ENCODE measurements at regions not wholly inside any gene's neighbourhood (a gene's known extent, or its start where the extent isn't known, plus 50 kb on each side); places are given as distances from the start of the nearest gene placed in this dataset.

DNA sequence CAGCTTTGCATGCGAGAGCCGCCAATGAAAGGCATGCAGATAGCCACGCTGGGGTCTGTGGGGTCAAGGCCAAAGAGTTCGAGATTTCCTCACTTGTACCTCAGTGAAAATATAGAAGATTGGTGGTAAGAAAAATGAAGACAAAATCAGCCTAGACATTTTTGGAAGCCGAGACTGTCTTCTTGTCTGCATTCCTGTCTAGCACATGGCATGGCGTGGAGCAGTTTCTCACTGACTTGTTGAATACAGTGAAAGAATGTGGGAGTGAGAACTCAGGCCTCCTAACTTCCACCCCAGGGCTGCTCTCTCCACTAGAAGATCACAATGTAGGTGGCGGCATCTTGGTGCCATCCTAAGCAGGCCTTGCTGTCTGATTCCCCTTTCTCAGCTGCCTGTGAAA is 740.8 kb upstream of the HS6ST1 start:
- DNase-seq, result no peak

DNA sequence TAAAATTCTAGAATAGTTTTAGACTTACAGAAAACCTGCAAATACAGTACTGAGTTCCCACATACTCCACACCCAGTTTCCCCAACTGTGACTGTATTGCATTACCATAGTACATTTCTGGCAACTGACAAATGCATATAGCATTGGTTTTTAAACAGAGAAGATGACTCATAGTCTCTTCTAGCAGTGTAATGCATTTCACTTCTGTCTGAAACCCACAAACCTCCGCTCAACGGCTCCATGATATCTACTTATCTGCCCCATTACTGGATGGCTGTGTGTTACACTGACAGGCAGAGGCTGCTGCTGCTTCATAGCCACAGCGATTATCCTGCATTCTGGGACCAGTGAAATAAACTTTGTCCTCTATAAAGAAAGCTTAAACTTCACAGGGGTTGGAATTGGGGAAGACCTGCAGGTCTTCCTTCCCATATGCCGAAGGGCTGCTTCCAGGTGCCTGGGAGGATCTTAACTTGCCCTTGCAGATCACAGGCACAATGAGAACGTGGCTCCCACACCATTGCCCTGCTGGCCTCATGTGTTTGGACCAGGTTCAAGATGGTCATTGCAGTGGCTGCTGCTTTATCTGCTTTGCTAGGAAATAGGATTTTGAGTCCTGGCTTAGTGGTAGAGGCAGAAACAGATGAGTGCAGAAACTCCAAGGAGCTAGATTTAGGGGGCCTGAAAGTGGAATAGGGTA is 742.6 kb upstream of the HS6ST1 start:
- no peak for DNase-seq

DNA sequence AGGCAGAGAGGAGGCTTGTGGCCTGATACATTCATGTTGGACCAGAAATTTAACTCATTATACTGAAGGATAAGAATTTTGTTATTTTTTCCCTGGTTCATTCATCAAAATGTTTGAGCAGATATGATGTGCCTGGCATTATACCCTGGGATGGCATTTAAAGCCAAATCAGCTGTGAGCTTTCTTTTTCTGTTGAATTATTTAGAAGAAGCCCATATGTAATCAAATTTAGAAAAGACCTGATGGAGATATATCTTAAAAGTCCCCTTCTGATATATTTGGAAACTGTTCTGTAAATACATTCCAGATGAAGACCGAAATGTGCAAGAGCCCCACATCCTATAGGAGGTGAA is 743.1 kb upstream of the HS6ST1 start:
- DNase-seq, result no peak

DNA sequence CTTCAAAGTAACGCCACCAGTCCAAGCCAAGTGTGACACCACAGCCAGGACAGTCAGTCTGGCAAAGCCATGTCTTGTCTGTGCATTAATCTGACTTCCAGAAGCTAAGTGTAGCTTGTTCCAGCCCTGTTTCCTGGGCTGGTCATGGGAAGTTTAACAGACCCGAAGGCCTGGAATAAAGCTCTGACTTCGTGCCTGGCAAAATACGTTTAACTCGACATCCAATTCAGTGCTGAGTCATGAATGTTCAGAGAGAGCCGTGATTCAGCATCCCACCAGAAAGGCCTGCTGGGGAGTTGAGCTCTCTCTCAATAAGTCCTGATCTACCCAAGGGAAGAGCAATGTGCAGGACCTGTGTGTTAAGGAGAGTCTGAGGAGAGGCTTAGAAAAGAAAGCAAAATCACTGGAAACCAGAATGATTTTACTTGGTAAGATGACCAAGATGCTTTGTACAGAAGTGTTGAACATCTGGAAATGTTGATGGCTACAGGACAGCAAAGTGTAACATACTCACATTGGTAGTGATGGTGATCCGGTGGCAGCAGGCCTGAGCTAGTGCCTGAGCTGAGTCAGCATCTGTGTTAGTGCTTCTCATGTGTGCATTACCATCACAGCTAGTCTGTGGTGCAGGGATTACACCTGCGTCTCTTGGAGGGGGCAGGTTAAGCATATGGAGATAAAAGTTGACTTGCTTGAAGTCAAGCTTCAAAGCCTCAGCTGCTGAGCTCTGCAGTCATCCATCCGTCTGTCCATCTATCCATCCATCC is 743.7 kb upstream of the HS6ST1 start:
- DNase-seq, result no peak

DNA sequence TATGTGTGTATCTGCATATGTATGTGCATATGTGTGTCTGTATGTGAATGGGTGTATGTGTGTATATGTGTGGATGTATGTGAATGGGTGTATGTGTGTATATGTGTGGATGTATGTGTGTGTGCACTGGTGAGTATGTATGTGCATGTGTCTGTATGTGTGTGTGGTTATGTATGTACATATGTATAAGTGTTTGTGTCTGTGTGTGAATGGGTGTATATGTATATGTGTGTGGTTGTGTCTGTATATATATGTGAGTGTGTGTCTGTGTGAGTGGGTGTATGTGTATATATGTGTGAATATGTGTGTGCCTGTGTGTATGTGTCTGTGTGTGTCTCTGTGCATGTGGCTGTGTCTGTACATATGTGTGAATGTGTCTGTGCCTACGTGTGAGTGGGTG is 748.4 kb upstream of the HS6ST1 start:
- no peak for DNase-seq

DNA sequence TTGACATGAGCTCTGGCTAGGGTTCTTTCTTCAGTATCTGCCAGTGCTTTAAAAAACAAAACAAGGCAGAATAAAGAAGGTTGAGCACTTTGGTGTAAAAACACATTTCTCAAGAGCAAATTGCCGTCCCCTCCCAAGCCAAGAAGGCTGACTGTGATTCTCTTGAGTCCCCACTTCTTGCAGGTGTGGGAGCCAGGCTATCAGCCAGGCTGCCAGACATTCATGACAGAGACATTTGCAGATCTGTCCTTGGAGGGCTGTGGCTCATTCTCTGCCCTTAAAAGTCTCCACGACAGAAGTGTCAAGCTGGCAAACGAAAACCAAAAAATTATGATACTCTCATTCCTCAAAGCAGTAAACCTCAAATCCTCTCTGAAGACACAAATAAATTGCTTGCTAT is 749.3 kb upstream of the HS6ST1 start:
- no peak for DNase-seq

DNA sequence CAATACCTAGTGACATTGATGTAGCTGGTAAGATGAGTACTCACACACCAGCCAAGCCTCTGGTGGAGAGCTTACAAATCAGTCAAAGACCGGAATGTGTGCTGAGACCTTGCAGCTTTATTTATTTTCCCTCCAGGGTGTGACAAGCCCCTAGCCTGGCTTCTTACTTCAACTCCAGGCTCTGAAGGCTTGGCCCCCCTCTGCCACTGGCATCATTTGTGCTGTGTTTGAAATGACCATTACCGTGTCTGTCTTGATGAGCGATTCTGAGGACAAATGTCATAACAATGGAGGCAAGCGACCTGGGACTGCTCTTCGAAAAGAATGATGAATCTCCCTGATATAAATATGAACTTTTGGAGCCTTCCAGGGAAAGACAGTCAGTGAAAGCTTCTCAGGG is 749.9 kb upstream of the HS6ST1 start:
- no peak for DNase-seq

DNA sequence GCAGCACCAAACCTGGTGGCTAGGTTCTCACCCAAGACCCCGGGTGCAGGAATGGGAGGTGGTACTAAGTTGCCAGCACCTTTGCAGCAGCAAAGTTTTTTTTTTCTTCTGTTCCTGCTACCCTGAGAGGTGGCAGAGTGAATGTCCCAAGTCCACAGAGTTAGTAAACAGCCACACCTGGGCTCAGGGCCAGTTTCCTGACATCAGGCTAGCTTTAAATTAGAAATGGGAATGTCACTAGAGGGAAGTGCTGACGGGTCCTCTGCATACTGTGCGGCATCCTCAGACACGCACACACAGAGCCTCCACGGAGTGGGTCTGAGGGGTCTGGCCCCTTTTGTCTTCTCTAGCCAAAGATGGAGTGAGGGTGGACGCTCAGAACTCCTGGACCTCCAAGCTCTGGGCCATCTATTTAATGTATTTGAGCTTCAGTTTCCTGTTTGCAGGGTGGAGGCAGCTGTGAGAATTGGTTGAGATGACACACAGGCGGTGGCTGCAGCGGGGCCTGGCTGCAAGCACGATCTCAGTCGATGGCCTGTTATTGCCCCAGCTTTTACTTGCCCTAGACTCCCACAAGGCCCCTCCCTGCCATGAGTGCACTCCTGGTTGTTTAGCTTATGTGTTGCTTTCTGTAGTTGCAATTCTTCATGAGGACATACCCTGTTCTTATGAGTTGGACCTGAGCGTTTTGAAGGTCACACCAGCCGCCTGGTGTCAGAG is 751.4 kb upstream of the HS6ST1 start:
- no peak for DNase-seq

DNA sequence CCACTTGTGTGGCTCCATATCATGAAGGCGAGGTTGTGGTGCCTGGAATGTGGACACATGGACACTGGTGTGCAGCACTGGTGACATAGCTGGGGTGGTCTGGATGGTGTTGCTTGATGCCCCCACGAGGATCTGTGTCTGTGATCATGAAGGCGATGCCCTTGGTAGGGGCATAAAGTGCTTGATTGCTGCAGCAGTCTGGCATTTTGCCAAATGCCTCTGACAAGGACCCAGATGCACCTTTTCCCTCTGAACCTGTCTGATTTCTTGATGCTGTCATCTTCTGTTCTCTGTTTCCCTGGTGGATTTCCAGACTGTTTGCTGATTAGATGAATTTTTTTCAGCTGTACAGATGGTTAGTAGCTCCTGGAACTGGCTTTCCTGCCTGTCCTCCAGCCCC is 752.0 kb upstream of the HS6ST1 start:
- no peak for DNase-seq

DNA sequence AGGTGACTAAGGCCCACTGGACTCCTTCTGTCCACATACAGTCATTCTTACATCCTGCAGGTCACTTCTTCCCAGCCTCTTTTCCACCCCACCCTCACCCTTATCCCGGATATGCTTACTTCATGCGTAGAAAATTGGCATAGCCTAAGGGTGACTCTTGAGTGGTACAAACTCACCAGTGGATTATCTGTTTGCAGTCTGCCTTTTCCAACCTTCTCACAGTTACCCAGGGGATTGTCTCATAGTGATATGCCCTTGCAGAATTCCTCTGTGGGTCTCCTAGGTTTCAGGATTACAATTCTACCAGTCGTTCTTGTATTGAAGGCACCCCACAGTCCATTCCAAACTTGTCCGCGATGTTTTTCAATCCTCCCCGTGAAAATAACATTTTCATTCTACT is 752.9 kb upstream of the HS6ST1 start:
- DNase-seq, result no peak

DNA sequence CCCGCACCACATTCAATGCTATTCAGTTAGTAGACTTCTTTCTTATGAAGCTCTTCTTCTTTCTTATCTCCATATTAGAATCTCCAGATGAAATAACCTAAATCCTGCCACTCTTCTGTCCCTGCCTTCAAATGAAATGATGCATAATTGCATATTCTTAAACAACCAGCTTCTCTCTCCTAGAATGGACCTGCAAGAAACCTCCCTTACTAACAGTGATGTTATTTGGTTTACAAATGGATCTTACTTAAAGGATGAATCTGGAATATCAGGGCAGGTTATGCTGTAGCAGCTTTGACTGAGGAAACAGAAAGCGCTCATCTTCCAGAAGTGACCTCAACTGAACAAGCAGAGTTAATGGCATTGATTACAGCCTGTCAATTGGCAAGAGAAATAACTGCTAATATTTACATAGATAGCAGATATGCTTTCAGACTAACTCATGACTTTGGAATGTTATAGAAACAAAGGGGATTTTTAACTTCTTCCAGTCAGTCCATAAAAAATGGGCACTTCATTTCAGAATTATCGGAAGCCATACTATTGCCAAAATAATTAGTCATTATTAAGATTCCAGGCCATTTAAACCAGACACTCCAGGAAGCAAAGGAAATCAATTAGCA is 755.7 kb upstream of the HS6ST1 start:
- DNase-seq, result no peak

DNA sequence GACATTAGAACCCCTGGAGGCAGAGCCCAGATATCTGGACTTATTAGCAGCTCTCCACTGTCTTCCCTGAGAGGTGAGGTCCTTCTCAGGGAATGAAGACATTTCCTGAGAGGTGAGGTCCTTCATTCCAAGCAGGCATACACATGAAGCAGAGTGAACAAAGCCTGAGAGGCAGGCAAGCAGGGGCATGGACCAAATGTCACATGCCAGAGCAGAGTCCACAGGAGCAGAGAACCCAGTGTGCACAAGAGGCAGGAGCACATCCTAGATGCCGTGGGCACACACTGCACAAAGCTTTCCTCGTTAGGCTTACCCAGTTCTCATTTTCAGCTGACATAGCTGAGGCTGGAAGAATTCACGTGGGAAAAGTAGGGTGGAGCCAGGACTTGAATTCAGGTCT is 759.9 kb upstream of the HS6ST1 start:
- DNase-seq, result no peak

DNA sequence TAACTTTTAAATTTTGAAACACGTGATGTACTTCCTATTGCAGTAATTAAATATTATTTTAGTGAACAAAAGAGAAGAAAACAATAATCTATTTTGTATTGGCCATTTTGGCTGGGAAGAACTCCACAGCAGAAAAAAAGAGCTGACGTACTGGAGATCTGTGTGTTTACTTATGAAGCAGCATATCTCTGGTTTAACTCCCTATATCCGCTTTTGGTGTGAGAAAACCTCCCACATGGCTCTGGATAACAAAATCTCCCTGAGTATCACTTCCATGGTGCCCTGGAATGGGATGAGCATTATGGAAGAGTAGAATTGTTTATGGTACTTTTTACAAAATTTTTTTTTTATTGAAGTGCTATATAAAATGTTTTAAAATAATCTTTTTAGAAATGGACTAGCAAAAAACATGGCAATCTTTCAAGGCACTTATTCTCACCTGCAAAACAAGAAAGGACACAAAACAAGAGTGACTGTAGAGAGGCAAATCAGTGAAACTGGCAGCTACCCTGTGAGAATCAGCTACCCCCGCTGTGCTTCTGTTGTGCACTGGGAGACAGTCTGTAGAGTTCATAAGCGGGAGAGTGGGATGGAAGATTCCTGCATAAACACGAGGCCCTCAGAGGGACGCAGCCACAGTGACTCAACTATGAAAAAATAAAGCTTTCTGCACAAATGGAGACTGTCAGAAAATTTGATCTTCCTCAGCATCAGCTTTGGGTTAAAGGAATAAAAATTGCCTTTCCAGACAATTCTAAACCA is 762.2 kb upstream of the HS6ST1 start:
- no peak for DNase-seq

DNA sequence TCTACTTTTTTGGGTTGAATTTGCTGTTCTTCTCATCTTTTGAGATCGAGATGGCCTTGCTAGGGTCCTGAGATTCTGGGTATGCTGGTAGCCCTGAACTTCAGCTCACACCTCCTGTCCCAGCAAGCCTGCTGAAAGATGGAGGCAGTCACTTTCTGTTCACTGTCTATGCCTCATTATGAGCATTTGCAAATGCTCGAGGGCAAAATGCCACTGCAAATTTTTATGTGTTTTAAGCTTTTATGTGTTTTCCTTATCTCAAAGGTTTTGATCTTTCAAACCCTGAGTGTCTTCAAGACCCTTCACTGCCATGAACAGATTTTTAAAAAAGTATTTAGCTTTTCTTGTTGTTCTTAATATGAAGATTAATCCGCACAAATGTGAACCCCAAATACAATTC is 766.7 kb upstream of the HS6ST1 start:
- DNase-seq, result no peak

DNA sequence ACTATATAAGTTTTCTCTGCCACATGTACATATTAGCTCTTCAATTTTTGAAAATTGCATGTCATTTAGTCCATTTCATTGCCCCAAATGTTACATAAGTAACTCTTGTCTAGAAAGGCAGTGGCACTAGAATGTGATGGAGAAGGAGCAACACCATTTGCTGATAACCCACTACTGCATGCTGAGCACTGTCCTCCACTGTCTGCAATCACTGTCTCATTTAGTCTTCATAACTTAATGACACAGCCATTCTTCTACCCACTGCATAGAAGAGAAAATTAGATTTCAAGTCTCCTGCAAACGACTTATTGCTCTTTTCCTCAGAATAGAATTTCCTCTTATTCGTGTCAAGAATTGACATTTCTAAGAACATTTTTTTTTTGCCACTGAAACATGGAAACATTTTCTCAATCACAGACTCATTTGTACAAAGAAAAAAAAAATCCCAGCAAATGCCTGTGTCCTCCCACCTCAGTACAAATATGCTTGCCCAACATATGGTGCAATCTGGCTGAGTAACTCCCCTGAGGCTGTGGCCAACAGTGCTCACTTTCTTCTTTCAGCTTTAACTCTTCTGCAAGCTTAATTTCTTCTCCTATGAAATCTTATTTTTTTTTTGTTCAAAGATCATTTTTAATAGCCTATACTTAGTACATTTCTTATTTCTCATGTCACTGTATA is 768.6 kb upstream of the HS6ST1 start:
- no peak for DNase-seq

DNA sequence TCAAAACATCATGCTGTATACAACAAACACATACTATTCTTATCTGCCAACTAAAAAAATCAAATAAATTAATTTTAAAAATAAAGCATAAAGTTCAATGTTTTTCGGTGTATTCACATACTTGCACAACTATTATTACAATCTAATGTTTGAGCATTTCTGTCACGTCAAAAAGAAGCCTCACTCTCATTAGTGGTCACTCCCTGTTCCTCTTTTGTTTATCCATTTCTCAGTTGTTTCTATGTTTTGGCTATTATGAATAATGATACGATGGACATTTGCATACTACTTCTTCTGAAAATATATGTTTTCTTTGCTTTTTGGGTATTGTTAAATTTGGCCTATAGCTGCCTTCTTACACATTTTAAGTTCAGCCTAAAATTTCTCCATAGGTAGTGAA is 773.0 kb upstream of the HS6ST1 start:
- no peak for DNase-seq

DNA sequence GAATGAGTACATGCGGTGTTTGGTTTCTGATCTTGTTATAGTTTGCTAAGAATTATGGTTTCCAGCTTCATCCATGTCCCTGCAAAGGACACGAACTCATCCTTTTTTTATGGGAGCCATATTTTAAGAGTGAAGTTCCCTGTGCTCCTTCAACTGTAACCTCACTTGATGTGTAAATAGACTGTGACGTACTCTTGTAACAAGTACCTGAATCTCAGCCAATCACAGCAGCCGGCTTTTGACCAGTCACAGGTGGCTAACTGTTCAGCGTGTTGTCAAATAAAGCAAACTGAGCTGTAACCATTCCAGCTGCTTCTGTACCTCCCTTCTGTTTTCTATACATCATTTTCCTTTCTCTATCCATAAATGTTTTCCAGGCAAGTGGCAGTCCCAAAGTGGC is 774.3 kb upstream of the HS6ST1 start:
- peak; percentile 81 for DNase-seq

DNA sequence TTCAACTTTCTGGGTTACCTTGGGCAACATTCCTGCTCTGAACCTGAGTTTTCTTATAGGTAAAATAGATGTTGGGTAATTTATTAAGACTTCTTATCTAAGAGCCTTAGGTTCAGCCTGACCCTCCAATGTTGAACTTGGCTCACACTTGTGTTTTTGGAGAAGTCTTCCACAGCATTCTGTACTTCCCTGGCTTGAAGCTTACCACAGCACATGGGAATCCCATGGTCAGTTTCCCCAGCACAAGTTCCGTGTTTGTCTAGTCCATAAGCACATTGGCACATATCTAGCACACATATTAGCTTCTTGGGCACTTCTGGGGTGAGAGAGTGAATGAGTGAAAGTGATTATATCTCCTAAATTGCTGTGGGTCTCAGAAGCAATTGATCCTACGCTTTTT is 782.5 kb upstream of the HS6ST1 start:
- DNase-seq, result no peak

DNA sequence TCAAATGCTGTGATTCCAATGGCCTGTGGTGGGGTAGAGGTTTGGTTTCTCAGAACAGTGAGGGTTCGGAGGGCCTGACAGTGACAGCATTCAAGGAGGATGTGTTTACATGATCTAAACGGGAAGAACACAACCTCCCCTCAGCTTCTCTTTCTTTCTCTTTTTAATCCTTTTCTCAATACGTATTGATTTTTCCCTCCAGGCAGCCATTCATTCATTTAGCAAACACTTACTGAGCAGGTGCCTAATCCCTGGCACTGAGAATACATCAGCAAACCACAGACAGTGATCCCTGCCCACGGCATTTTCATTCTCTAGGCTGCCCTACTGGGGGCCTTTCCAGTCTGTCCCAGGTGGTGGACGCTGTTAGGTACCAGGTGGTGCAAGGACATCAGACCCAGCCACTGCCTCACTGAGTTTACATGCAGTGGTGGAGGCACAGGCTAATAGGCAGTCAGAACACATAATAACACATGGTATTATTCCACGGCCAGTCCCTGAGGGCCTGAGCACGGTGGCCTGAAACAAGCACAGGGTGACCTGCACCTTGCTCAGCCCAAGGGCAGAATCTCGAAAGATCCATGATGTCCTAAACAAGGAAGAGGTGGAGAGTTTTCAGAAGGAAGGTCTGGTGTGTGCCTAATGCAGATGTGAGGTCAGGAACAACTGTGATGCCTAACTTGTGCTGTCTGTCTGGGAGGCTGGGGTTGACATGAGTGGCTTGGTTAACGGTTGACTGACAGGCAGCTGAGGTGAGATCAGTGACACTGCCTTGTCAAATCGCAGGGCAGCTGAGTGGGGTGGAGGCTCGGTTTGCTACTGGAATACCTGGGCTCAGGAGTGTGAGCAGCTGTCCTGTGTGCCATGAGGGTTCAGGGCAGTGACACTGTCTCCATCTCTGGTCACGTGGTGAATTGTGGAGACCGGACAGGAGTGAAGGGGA is 785.5 kb upstream of the HS6ST1 start:
- DNase-seq, result no peak

DNA sequence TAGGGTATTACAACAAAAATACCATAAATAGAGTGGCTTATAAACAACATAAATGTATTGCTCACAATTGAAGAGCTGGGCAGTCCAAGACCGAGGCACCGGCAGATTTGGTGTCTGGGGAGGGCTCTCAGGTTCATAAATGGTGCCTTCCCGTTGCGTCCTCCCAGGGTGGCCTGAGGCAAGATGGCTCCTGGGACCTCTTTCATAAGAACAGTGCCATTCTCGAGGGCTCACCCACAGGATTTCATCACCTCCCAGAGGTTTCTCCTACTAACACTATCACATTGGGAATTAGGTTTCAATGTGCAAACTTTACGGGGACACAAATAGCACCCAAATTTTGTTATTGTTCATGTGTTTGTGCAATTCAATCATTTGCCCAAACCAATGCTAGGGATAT is 793.5 kb upstream of the HS6ST1 start:
- no peak for DNase-seq

DNA sequence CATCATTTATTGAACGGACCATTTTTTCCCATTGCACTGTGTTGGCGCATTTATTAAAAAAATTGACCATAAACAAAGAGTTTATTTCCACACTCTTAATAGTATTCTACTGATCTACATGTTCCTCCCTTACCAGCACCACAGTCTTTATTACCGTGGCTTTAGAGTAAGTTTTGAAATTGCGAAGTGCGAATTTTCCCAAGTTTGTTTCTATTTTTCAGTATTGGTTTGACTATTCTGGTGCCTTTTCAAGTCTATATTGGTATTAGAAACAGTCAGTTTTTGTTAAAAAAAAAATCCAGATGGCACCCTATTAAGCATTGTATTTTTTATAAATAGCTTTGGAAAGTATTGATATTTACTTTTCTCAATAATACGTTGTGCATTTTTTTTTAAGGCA is 795.1 kb upstream of the HS6ST1 start:
- DNase-seq, result no peak

Measured in DMS79 (cell line).